GM12873 (cell line): ENCODE measurements at regions not wholly inside any gene's neighbourhood (a gene's known extent, or its start where the extent isn't known, plus 50 kb on each side); places are given as distances from the start of the nearest gene placed in this dataset.

Source experiments
- CTCF ChIP-seq: IDR thresholded peaks from 2 replicates; pipeline ENCODE4 v1.5.1; 2012; ENCODE audit warnings: low read depth, mild to moderate bottlenecking, moderate library complexity, low read length, control low read depth; ENCODE audit not compliant: insufficient read depth; ENCODE audit errors: missing control alignments

GRCh38 chrX:14363728-14364127, 165.6 kb upstream of the GLRA2 start:
- TF ChIP-seq CTCF = no peak

GRCh38 chrX:14362721-14363120, 166.6 kb upstream of the GLRA2 start:
- TF ChIP-seq CTCF = no peak

- no peak for TF ChIP-seq CTCF
Observed at GRCh38 chrX:14361435-14361834, 167.9 kb upstream of the GLRA2 start.

GRCh38 chrX:14359727-14360126, 169.6 kb upstream of the GLRA2 start:
- TF ChIP-seq CTCF = no peak

- no peak for TF ChIP-seq CTCF
Observed at GRCh38 chrX:14359316-14359715, 170.0 kb upstream of the GLRA2 start.

GRCh38 chrX:14357314-14357713, 172.0 kb upstream of the GLRA2 start:
- no peak for TF ChIP-seq CTCF

- no peak for TF ChIP-seq CTCF
Observed at GRCh38 chrX:14356401-14356800, 172.9 kb upstream of the GLRA2 start.
